NCI-H2081 treated with DMSO at 0.1 percent for 48 hours (cell line): ENCODE measurements at regions not wholly inside any gene's neighbourhood (a gene's known extent, or its start where the extent isn't known, plus 50 kb on each side); places are given as distances from the start of the nearest gene placed in this dataset.
A peak's percentile ranks its signal among the peaks of the same experiment; 100 is the strongest.

Experiments
- DNase-seq: peaks from one replicate; lab custom pipeline; 2025; lab: John Stamatoyannopoulos, UW

- no peak for DNase-seq
Observed at GRCh38 chr6:100135977-100136376, 142.0 kb upstream of the MCHR2 start.

DNA sequence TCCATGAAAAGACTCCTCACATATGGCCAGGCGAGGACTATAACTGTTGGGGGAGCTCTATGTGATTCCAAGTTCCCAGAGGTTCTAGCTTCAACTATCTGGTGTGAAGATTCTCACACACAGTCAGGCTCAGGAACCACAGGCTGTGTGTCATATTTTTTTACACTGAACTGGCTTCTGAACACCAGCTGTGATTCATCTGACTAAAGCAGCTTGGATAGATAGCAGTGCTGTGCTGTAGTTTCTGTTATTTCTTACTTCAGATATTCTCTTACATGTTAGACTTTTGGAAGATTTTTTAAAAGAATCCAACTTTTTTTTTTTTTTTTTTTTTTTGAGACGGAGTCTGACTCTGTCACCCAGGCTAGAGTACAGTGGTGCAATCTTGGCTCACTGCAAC lies 140.7 kb upstream of the MCHR2 start:
- DNase-seq: no peak

DNA sequence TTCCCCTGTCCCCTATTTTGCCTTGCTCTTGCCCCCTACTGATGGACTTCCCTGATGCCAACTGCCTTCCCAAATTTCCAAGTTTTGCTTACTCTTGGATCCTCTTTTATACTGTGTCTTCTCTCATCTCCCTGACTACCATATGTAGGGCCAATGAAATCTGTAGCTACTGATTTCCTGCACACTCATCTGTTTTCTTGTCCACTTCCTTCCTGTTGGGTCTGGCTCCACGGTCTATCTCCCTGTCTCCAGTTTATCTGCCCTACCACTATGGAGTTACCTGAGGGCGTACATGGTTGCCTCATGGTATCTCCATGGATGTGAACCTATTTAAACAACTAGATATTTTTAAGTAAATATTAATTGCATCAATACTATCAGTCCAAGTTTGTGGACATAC lies 140.3 kb upstream of the MCHR2 start:
- DNase-seq: no peak

DNA sequence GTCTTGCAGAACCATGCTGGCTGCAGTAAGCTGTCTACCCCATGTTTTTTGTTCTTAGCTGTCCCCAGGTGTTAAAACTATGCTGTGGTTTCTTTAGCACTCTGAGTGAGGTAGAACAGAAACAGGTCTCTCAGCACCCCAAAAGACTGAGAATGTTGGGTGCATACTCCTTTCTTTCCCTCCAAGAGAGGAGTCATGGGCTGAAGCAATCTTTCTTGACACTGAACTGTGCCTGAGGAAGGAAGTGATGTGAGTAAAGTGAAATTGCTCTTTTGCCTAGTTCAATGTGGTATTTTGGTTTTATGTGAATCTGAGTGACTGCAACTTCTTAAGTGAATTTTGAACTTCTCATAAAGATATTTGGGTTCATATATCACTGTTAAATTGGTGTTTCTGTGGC lies 138.0 kb upstream of the MCHR2 start:
- no peak for DNase-seq

DNA sequence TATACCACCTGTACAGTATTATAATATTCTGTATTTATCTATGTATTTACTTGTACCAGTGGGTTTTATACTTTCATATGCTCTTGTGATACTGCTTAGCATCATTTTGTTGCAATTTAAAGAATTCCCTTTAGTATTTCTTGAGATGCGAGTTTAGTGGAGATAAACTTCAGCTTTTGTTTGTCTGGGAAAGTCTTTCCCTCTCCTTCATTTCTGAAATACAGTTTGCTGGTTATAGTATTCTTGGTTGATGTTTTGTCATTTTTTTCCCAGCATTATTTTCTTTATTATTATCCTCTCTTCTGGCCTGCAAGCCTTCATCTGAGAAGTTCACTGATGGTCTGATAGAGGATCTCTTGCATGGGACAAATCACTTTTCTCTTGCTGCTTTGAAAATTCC lies 136.6 kb upstream of the MCHR2 start:
- DNase-seq: no peak

GRCh38 chr6:100126790-100127484 lies 132.9 kb upstream of the MCHR2 start:
- no peak for DNase-seq

GRCh38 chr6:100121854-100122609 lies 128.0 kb upstream of the MCHR2 start:
- no peak for DNase-seq

DNA sequence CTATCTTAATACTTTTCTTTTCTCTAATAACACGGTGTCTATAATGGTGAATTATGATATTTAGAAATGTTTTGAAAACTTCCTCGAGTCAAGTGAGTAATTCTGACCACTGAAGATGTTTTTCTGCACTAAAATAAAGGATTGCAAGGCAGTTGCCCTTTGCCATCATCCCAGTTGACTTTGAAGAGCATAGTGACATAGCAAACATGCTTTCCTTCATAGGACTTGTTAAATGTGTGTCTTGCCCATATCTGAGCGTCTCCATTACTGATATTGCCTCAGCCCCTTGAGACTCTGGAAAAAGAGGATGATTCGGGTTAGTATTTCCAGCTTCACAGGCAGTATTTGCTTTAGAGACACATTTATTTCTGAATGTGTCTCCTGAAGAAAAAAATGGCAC lies 125.2 kb upstream of the MCHR2 start:
- DNase-seq: no peak

DNA sequence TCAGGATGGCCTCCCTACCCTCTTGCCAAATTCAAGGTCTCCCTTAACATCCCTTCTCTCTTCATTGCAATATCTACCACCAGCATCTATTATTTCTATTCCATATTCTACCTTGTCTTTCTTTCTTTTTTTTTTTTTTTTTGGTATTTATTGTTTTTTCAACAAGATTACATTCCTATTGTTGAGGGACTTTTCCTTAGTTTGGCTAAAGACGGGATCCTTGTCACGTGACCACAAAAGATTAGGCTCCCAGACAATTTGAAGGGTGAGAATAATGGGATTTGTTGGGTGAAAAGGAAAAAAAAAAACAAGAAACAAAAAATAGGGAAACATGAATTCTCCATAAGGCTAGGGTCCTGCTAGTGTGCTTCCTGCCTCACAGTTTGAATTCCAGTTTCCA lies 124.3 kb upstream of the MCHR2 start:
- DNase-seq: no peak

DNA sequence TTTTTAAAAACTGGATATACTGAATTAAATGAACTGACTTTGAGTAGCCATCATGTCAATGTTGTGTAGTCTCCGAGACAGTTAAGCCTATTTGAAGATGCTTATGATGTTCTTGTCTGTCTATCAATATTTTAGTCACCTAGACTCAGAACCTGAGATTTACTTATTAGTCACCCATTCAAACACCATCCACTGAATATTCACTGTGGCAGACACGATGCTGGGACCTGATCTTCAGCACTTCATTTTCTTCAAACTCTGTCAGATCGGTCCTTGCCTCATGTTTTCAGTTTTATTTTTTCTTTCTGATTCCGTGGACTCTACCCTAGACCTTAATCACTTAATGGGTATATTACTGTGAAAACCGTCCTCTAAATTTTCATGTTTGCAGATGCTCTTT lies 123.7 kb upstream of the MCHR2 start:
- DNase-seq: no peak

GRCh38 chr6:100116411-100117194 lies 122.6 kb upstream of the MCHR2 start:
- DNase-seq: peak; percentile 48

GRCh38 chr6:100115407-100116101 lies 121.5 kb upstream of the MCHR2 start:
- DNase-seq: no peak

- DNase-seq: no peak
Observed at GRCh38 chr6:100112855-100113508, 119.0 kb upstream of the MCHR2 start.

DNA sequence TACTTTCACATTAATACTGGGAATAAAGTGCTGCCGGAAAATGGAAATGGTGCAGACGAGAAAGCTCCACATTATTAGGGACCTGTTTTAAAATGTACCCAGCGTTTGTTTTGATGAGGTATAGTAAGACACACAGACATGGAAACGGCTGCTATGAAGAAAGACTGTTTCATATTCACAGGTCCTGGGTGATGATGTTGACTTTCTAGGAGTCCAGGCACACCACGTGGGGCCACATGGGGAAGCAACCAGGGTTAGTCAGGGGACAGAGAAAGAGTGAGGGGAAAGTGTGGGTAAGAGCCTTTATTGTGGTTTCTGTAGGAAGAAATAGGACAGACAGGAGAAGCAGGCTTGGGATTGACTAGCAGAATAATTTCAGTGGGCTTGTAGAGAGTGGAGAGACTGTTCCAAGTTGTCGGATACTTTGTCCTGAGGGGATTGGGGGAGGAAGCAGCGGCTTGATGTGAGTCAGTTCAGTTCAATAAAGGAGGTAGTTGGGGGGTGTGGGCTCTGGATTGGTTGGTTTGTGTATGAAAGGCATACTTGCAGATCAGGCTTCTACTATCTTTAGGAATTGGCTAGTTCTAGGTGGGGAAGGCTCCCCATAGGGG lies 112.0 kb upstream of the MCHR2 start:
- no peak for DNase-seq

DNA sequence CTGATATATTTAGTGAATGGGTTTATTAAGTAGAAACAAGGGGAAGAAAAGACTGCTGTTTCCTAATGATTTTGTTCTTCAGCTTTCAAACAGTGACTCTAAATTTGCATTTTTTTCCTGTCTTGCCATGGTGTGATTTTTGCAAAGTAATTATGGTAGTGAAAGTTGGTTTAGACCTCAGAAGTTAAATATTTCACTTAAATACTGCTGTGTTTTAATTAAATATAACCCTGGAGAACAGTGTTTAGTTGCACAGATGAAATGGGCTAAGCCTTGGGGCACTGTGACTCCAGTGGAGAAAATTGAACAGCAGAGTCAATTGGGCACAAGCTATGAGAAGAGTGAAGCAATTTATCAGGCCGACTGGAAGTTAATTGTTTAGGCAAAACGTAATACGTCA lies 111.1 kb upstream of the MCHR2 start:
- DNase-seq: no peak

- no peak for DNase-seq
Observed at GRCh38 chr6:100103931-100104330, 109.9 kb upstream of the MCHR2 start.

GRCh38 chr6:100103194-100103593 lies 109.2 kb upstream of the MCHR2 start:
- DNase-seq: no peak

DNA sequence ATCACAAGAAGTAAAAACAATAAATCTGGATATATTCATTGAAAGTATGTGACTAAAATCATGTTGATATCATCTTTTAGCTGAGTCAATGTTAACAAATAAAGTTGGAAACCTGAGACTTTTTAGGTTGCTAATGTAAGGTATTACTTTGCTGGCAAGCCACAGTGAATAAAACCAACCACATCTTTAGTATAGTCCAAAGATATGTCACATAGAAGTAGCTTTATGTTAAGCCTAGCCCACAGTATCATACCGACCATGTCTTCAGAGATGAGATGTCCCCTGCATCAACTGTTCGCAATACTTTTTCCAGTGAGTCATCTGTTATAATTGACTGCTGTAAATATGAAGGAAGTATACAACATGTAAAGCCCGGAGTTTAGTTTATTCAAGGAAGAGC lies 107.6 kb upstream of the MCHR2 start:
- DNase-seq: no peak

GRCh38 chr6:100100776-100101175 lies 106.8 kb upstream of the MCHR2 start:
- DNase-seq: no peak

- DNase-seq: no peak
Observed at GRCh38 chr6:100099189-100100074, 105.4 kb upstream of the MCHR2 start.
